Lower leg skin (tissue), 3 donors: ENCODE measurements at regions not wholly inside any gene's neighbourhood (a gene's known extent, or its start where the extent isn't known, plus 50 kb on each side); places are given as distances from the start of the nearest gene placed in this dataset.

Source experiments
- POLR2A ChIP-seq, 2 donors: fragments of 450-650 bp; IDR thresholded peaks; one replicate each; pipeline ENCODE4 v1.6.1; 2016 to 2017; ENCODE audit warnings: antibody characterized with exemption in 2 of 2, mild to moderate bottlenecking in 1 of 2, moderate library complexity in 1 of 2
- TF ChIP-seq, protein P1 (sequence below), 3 donors: fragments of 450-650 bp; IDR thresholded peaks; one replicate each; pipeline ENCODE4 v1.5.1; 2016; ENCODE audit warnings: antibody characterized with exemption in 3 of 3, mild to moderate bottlenecking in 3 of 3, moderate library complexity in 2 of 3

GRCh38 chr11:8317159-8317558 is 53.5 kb upstream of the LMO1 start:
- TF ChIP-seq, protein P1, sequence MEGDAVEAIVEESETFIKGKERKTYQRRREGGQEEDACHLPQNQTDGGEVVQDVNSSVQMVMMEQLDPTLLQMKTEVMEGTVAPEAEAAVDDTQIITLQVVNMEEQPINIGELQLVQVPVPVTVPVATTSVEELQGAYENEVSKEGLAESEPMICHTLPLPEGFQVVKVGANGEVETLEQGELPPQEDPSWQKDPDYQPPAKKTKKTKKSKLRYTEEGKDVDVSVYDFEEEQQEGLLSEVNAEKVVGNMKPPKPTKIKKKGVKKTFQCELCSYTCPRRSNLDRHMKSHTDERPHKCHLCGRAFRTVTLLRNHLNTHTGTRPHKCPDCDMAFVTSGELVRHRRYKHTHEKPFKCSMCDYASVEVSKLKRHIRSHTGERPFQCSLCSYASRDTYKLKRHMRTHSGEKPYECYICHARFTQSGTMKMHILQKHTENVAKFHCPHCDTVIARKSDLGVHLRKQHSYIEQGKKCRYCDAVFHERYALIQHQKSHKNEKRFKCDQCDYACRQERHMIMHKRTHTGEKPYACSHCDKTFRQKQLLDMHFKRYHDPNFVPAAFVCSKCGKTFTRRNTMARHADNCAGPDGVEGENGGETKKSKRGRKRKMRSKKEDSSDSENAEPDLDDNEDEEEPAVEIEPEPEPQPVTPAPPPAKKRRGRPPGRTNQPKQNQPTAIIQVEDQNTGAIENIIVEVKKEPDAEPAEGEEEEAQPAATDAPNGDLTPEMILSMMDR (IDR thresholded peaks at IDR 0.05): no peak
- no peak for TF ChIP-seq POLR2A (IDR thresholded peaks at IDR 0.05)
